Parathyroid adenoma (tissue), 2 donors: ENCODE measurements at regions not wholly inside any gene's neighbourhood (a gene's known extent, or its start where the extent isn't known, plus 50 kb on each side); places are given as distances from the start of the nearest gene placed in this dataset.
"Not testable (repeated sequence)": the region's sequence is repeated elsewhere in the genome, so short reads cannot be mapped to it uniquely, and the experiment has no call there.

Source experiments
- H2AFZ ChIP-seq: fragments of 300-600 bp; sonication (generic); one replicate; pipeline ENCODE4 v1.7.0; 2017; ENCODE audit warnings: antibody characterized with exemption, mild to moderate bottlenecking
- H3K27ac ChIP-seq: fragments of 300-600 bp; sonication (generic); one replicate; pipeline ENCODE4 v1.7.0; 2017
- H3K27me3 ChIP-seq: fragments of 300-600 bp; sonication (generic); one replicate; pipeline ENCODE4 v1.7.0; 2017; ENCODE audit warnings: low read length; ENCODE audit not compliant: control insufficient read depth, insufficient read depth
- H3K36me3 ChIP-seq: fragments of 300-600 bp; sonication (generic); one replicate; pipeline ENCODE4 v1.7.0; 2017; ENCODE audit warnings: low read length; ENCODE audit not compliant: control insufficient read depth, insufficient read depth
- H3K4me1 ChIP-seq: fragments of 300-600 bp; sonication (generic); one replicate; pipeline ENCODE4 v1.7.0; 2017; ENCODE audit warnings: control low read depth
- H3K4me2 ChIP-seq: fragments of 300-600 bp; sonication (generic); one replicate; pipeline ENCODE4 v1.7.0; 2017; ENCODE audit warnings: low read length
- H3K4me3 ChIP-seq: fragments of 300-600 bp; sonication (generic); one replicate; pipeline ENCODE4 v1.7.0; 2017; ENCODE audit warnings: low read depth, low read length
- H3K79me2 ChIP-seq: fragments of 300-600 bp; sonication (generic); one replicate; pipeline ENCODE4 v1.7.0; 2017; ENCODE audit warnings: control low read depth
- H3K9ac ChIP-seq: fragments of 300-600 bp; sonication (generic); one replicate; pipeline ENCODE4 v1.7.0; 2017; ENCODE audit warnings: mild to moderate bottlenecking
- H3K9me3 ChIP-seq: fragments of 300-600 bp; sonication (generic); one replicate; pipeline ENCODE4 v1.7.0; 2017; ENCODE audit warnings: low read length; ENCODE audit not compliant: control insufficient read depth
- TF ChIP-seq, protein P1 (sequence below): fragments of 300-600 bp; sonication (generic); IDR thresholded peaks from one replicate; pipeline ENCODE4 v1.7.0; 2017; ENCODE audit warnings: antibody characterized with exemption, mild to moderate bottlenecking
- donor health status: primary hyperparathyroidism.

DNA sequence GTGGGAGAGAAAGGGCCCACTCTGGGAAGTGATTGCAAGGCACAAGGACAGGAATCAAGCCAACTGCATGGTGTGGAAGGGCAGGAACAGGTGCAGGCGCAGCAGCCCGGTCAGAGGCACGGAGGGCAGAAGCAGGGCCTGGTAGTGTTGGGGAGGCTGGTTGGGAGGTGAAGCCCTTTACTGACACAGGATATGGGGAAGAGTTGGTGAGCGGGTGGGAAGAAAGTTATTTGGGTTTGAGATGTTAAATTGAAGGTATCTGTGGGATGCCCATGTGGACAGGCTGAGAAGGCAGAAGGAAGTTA lies 83.6 kb upstream of the ABHD2 start:
- H3K9ac ChIP-seq = no peak overlapping the region
- no peak overlapping the region for H3K4me2 ChIP-seq
- TF ChIP-seq, protein P1, sequence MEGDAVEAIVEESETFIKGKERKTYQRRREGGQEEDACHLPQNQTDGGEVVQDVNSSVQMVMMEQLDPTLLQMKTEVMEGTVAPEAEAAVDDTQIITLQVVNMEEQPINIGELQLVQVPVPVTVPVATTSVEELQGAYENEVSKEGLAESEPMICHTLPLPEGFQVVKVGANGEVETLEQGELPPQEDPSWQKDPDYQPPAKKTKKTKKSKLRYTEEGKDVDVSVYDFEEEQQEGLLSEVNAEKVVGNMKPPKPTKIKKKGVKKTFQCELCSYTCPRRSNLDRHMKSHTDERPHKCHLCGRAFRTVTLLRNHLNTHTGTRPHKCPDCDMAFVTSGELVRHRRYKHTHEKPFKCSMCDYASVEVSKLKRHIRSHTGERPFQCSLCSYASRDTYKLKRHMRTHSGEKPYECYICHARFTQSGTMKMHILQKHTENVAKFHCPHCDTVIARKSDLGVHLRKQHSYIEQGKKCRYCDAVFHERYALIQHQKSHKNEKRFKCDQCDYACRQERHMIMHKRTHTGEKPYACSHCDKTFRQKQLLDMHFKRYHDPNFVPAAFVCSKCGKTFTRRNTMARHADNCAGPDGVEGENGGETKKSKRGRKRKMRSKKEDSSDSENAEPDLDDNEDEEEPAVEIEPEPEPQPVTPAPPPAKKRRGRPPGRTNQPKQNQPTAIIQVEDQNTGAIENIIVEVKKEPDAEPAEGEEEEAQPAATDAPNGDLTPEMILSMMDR = no peak
- H3K27ac ChIP-seq = no peak overlapping the region
- no peaks in the 10 kb centered on the region for H3K27me3 ChIP-seq
- H3K4me3 ChIP-seq = no peak overlapping the region
- no peaks in the 10 kb centered on the region for H3K36me3 ChIP-seq
- no peaks in the 10 kb centered on the region for H3K4me1 ChIP-seq
- no peaks in the 10 kb centered on the region for H3K79me2 ChIP-seq
- no peaks in the 10 kb centered on the region for H3K9me3 ChIP-seq
- H2AFZ ChIP-seq = no peak overlapping the region

DNA sequence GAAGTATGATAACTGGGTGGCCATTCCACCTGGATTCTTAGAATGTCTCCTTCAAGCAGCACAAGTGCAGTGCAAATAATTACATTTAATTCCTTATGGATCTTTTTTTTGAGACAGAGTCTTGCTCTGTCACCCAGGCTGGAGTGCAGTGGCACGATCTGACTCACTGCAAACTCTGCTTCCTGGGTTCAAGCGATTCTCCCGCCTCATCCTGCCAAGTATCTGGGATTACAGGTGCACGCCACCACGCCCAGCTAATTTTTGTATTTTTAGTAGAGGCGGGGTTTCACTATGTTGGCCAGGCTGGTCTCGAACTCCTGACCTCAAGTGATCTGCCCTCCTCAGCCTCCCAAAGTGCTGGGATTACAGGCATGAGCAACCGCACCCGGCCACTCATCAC lies 80.7 kb upstream of the ABHD2 start:
- H3K27me3 ChIP-seq, H2AFZ ChIP-seq, H3K79me2 ChIP-seq, H3K9me3 ChIP-seq, H3K4me2 ChIP-seq, H3K4me1 ChIP-seq, H3K9ac ChIP-seq, H3K36me3 ChIP-seq, H3K27ac ChIP-seq, H3K4me3 ChIP-seq: not testable (repeated sequence)

DNA sequence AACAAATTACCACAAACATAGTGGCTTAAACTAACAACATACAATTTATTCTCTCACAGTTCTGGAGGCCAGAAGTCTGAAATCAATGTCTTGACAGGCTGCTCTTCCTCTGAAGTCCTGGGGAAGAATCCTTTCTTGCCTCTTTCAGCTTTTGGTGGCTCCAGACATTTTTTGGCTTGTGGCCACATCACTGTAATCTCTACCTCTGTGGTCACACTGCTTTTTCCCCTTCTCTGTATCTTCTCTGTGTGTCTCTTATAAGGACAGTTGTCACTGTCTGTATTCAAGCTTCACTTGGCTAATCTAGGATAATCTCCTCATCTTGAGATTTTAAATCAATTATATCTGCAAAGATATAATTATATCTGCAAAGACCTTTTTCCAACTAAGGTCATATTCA lies 80.3 kb upstream of the ABHD2 start:
- no peak overlapping the region for H3K27ac ChIP-seq
- TF ChIP-seq, protein P1 = no peak
- H3K9ac ChIP-seq = no peak overlapping the region
- H3K4me2 ChIP-seq = no peak overlapping the region
- H3K4me3 ChIP-seq = no peak overlapping the region
- H3K9me3 ChIP-seq = no peaks in the 10 kb centered on the region
- H2AFZ ChIP-seq = no peak overlapping the region
- no peaks in the 10 kb centered on the region for H3K4me1 ChIP-seq
- no peaks in the 10 kb centered on the region for H3K27me3 ChIP-seq
- no peaks in the 10 kb centered on the region for H3K79me2 ChIP-seq
- H3K36me3 ChIP-seq = no peaks in the 10 kb centered on the region

DNA sequence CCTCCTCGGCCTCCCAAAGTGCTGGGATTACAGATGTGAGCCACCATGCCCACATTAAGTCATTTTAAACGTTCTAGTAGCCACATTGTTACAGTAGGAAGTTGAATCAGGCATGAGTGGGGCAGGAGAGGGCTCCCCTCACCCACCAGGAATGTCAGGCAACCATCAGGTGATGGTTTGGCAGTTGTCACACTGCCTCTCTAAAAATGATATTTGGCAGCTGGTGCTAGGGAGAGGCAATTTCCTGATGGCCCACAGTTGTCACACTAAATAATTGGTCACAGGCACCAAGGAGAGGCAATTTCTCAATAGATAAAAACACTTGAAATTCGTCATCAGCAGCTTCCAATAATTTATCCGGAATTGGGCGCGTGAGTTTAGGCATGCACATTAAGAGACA lies 79.2 kb upstream of the ABHD2 start:
- Histone ChIP-seq H3K9me3 (no peaks in the 10 kb centered on the region), H3K4me1 (no peaks in the 10 kb centered on the region), H3K4me2 (no peak overlapping the region), H2AFZ (no peak overlapping the region), H3K4me3 (no peak overlapping the region), H3K36me3 (no peaks in the 10 kb centered on the region), H3K79me2 (no peaks in the 10 kb centered on the region), H3K9ac (no peak overlapping the region), H3K27me3 (no peaks in the 10 kb centered on the region), H3K27ac (no peak overlapping the region)
- TF ChIP-seq, protein P1 = no peak

DNA sequence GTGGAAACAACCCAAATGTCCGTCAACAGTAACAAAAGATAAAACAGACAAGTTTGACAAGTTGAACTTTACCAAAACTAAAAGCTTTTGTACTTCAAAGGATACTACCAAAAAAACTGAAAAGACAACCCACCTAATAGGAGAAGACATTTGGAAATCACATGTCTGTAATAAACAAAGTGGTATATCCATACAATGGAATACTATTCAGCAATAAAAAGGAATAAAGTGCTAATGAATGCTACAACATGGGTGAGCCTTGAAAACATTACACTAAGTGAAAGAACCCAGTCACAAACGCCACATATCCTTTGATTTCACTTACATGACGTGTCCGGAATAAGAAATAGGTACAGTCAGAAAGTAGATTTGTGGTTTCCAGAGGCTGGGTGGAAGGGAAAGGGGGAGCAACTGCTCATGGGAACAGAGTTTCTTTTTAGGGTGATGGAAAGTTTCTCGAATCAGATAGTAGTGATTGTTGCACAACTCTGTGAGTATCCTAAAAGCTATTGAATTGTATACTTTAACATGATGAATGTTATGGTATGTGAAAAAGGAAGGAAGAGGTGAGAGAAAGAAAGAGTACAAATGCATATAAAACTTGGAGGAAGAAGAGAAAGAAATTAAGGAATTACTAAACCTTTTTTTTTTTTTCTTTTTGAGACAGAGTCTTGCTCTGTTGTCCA lies 72.7 kb upstream of the ABHD2 start:
- Histone ChIP-seq H2AFZ (no peak overlapping the region), H3K4me1 (no peaks in the 10 kb centered on the region), H3K27me3 (no peaks in the 10 kb centered on the region), H3K36me3 (no peaks in the 10 kb centered on the region), H3K27ac (no peak overlapping the region), H3K4me3 (no peak overlapping the region), H3K9me3 (no peaks in the 10 kb centered on the region), H3K79me2 (no peaks in the 10 kb centered on the region), H3K4me2 (no peak overlapping the region), H3K9ac (no peak overlapping the region)
- TF ChIP-seq, protein P1 = no peak
